K562 (cell line): ENCODE measurements at regions not wholly inside any gene's neighbourhood (a gene's known extent, or its start where the extent isn't known, plus 50 kb on each side); places are given as distances from the start of the nearest gene placed in this dataset.

ENCODE experiments used
- ATAC-seq: fragments of 200-7000 bp; cut with Tn5 transposase; 3 replicates; pipeline ENCODE4 v1.9.1; 2020; ENCODE audit warnings: moderate library complexity
- BruUV-seq: library from RNA; stranded (reverse); fragments of 400-500 nt; replicated peaks from 2 replicates; lab custom pipeline; 2021; lab: Mats Ljungman, UMichigan
- CTCF ChIA-PET: fragments of 300-600 bp; formaldehyde crosslinking; extraction: SDS; loops from one replicate; lab custom pipeline; 2021; ENCODE audit warnings: low intra/inter-chr PET ratio; lab: Yijun Ruan, JAX
- POLR2A ChIA-PET: fragments of 300-600, 350-650 bp; sonication (Branson Sonifier 250); formaldehyde crosslinking; extraction: SDS; loops from one replicate; lab custom pipeline; 2021; ENCODE audit warnings: antibody characterized with exemption, inconsistent platforms; lab: Yijun Ruan, JAX
- DNase-seq, 4 experiments: peaks; one replicate each; pipeline versions ENCODE4 v3.0.0 to v3.0.0-alpha.2; 2011 to 2018; ENCODE audit warnings: low spot score in 3 of 4, mixed read lengths in 3 of 4; ENCODE audit errors: extremely low read depth in 1 of 4
- FAIRE-seq: peaks from 2 replicates; lab custom pipeline; 2011; peaks lifted over from hg19 to GRCh38; lab: Jason Lieb, UNC
- H2AFZ ChIP-seq: 2 replicates; pipeline ENCODE4 v1.6.0; 2011; ENCODE audit warnings: low read depth, low read length, control low read depth, inconsistent platforms
- H3K27ac ChIP-seq: fragments of 200-600 bp; 3 replicates; pipeline ENCODE4 v1.8.0; 2011; ENCODE audit warnings: low read depth, mild to moderate bottlenecking, control low read depth, inconsistent platforms, low read length, moderate library complexity, mixed read lengths; ENCODE audit errors: extremely low read depth
- H3K27me3 ChIP-seq, 2 experiments: fragments of 300-600 bp in 1 of 2; 2 replicates in 1 of 2; 3 replicates in 1 of 2; pipeline versions ENCODE4 v1.6.0 to v1.8.0; 2011; ENCODE audit warnings: inconsistent platforms in 2 of 2, low read length in 2 of 2, mild to moderate bottlenecking in 1 of 2, mixed read lengths in 1 of 2, moderate library complexity in 1 of 2; ENCODE audit not compliant: control insufficient read depth in 2 of 2, insufficient read depth in 2 of 2
- H3K36me3 ChIP-seq: fragments of 300-600 bp; 3 replicates; pipeline ENCODE4 v1.8.0; 2011; ENCODE audit warnings: mild to moderate bottlenecking, low read length, inconsistent platforms; ENCODE audit not compliant: control insufficient read depth, insufficient read depth
- H3K4me1 ChIP-seq, 2 experiments: fragments of 200-600 bp in 1 of 2; replicated peaks in 1 of 2; 2 replicates in 1 of 2; 3 replicates in 1 of 2; pipeline versions ENCODE4 v1.5.1 to v1.8.0; 2011; ENCODE audit warnings: inconsistent platforms in 2 of 2, low read length in 2 of 2, mild to moderate bottlenecking in 1 of 2, mixed read lengths in 1 of 2, moderate library complexity in 1 of 2; ENCODE audit not compliant: control insufficient read depth in 2 of 2, insufficient read depth in 2 of 2
- H3K4me2 ChIP-seq: 2 replicates; pipeline ENCODE4 v1.6.1; 2011; ENCODE audit warnings: low read length, control low read depth, inconsistent platforms, mixed read lengths; ENCODE audit not compliant: insufficient read depth
- H3K4me3 ChIP-seq: fragments of 200-600 bp; sonication (generic), shearing (Covaris generic); 2 replicates; pipeline ENCODE4 v1.5.1; 2016; ENCODE audit warnings: control low read depth, inconsistent platforms
- H3K79me2 ChIP-seq: fragments of 200-600 bp; 3 replicates; pipeline ENCODE4 v1.8.0; 2011; ENCODE audit warnings: low read length, inconsistent platforms; ENCODE audit not compliant: control insufficient read depth, insufficient read depth
- H3K9ac ChIP-seq, 2 experiments: 2 replicates each; pipeline versions ENCODE4 v1.6.0 to v1.6.1; 2011; ENCODE audit warnings: low read depth in 2 of 2, low read length in 2 of 2, control low read depth in 1 of 2, inconsistent platforms in 1 of 2, mild to moderate bottlenecking in 1 of 2, mixed read lengths in 1 of 2; ENCODE audit not compliant: insufficient read depth in 1 of 2
- H3K9me1 ChIP-seq: one replicate; pipeline ENCODE4 v1.6.0; 2011; ENCODE audit warnings: inconsistent platforms, mild to moderate bottlenecking, low read length, moderate library complexity; ENCODE audit not compliant: control insufficient read depth, insufficient read depth
- H3K9me3 ChIP-seq: replicated peaks from 2 replicates; pipeline ENCODE4 v1.5.1; 2011; ENCODE audit warnings: low read depth, low read length, inconsistent platforms; ENCODE audit not compliant: control insufficient read depth, insufficient read depth
- H4K20me1 ChIP-seq: replicated peaks from 2 replicates; pipeline ENCODE4 v1.6.1; 2011; ENCODE audit warnings: low read length, inconsistent platforms, mixed read lengths; ENCODE audit not compliant: control insufficient read depth, insufficient read depth
- MED1 ChIP-seq: sonication (generic); formaldehyde crosslinking; IDR thresholded peaks from 2 replicates; pipeline ENCODE4 v1.8.1; 2023; ENCODE audit warnings: missing genetic modification reagents, borderline replicate concordance
- NR1H2 ChIP-seq: sonication (generic); formaldehyde crosslinking; IDR thresholded peaks from 2 replicates; pipeline ENCODE4 v1.4.0; 2020; ENCODE audit warnings: mild to moderate bottlenecking, missing genetic modification reagents
- SIN3B ChIP-seq: fragments of 450-650 bp; IDR thresholded peaks from 2 replicates; pipeline ENCODE4 v1.6.1; 2017; ENCODE audit warnings: low read depth, mild to moderate bottlenecking, moderate library complexity
- VEZF1 ChIP-seq: fragments of 200-800 bp; sonication (Bioruptor generic); IDR thresholded peaks from 2 replicates; pipeline ENCODE4 v1.6.1; 2017; ENCODE audit warnings: missing genetic modification characterization, missing compliant biosample characterization
- ZMIZ1 ChIP-seq, 2 experiments: fragments of 150-350 bp in 1 of 2; IDR thresholded peaks; 2 replicates each; pipeline ENCODE4 v1.6.1; 2012 to 2016; ENCODE audit warnings: low read depth in 2 of 2, low read length in 2 of 2, mild to moderate bottlenecking in 1 of 2, moderate library complexity in 1 of 2
- WGBS: fragments of 100-300 bp; shearing (Covaris generic); methylation state at CpG from one replicate; pipeline ENCODE4 v1.1.6; 2016; ENCODE audit warnings: low coverage, mixed read lengths; ENCODE audit not compliant: insufficient coverage; ENCODE audit errors: missing lambda C conversion rate; 5-methylcytosine and 5-hydroxymethylcytosine counted together
- in situ Hi-C: fragments of 300-500 bp; cut with MboI; formaldehyde crosslinking; loops from 4 replicates; pipeline ENCODE4 v1.15.0; 2018; ENCODE audit warnings: inconsistent platforms, mixed read lengths
- intact Hi-C: fragments of 100-400 bp; cut with micrococcal nuclease; formaldehyde crosslinking; loops from 2 replicates; pipeline ENCODE4 v1.14.2; 2022
- TF ChIP-seq, protein P1 (sequence below): fragments of 450-650 bp; IDR thresholded peaks from 2 replicates; pipeline ENCODE4 v1.6.1; 2016

DNA sequence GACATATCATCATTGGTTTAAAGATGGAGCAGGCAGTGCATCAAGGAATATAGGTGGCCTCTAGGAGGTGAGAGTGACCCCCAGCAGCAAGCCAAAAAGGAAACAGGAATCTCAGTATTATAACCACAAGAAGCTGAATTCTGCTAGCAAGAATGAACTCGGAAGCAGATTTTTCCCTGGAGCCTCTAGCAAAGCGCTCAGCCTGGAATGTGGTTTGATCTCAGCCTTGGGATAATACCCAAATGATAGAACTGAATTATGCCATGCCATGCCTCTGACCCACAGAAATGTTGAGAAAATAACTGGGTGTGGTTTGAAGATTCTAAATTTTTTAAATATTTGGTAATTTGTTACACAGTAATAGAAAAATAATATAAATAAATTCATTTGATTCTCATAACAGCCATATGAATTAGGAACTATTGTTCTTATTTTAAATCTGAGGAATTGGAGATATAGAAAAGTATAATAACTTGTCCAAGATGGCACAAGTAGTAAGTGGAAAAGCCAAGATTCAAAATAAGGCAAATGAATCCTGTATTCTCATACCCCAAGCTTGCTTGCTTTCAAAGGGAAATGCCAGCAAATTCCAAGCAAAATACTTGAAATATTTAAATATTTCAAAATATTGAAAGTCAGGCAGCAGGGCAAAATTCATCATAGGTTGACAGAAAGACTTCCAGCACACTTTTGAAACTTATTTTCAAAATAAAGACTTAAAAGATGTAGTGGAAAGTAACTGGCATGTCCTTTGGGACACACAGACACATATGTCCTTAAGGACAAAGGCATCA is 567.4 kb downstream of the KCNA4 start:
- no peak for DNase-seq
- Histone ChIP-seq H3K9ac (no peak overlapping the region), H3K79me2 (no peaks in the 10 kb centered on the region), H3K4me2 (no peak overlapping the region), H3K36me3 (no peaks in the 10 kb centered on the region), H3K4me1 (no peaks in the 10 kb centered on the region), H4K20me1 (no peaks in the 10 kb centered on the region), H3K27ac (no peak overlapping the region), H3K27me3 (no peaks in the 10 kb centered on the region), H3K9me3 (no peaks in the 10 kb centered on the region), H3K4me3 (no peak overlapping the region), H3K9me1 (no peaks in the 10 kb centered on the region), H2AFZ (no peak overlapping the region)
- no peak for FAIRE-seq
- no peak for TF ChIP-seq MED1 (CRISPR knock-in tag)
- no peak for TF ChIP-seq SIN3B
- TF ChIP-seq VEZF1 (CRISPR knock-in tag): no peak
- TF ChIP-seq ZMIZ1 (IDR thresholded peaks at IDR 0.05; ENCODE audit: low read depth in 2 of 2, low read length in 2 of 2): no peak
- TF ChIP-seq, protein P1, sequence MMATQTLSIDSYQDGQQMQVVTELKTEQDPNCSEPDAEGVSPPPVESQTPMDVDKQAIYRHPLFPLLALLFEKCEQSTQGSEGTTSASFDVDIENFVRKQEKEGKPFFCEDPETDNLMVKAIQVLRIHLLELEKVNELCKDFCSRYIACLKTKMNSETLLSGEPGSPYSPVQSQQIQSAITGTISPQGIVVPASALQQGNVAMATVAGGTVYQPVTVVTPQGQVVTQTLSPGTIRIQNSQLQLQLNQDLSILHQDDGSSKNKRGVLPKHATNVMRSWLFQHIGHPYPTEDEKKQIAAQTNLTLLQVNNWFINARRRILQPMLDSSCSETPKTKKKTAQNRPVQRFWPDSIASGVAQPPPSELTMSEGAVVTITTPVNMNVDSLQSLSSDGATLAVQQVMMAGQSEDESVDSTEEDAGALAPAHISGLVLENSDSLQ: no peak
- TF ChIP-seq NR1H2: no peak
- ChIA-PET POLR2A (no interaction called here), CTCF (no interaction called here)
- in situ Hi-C loops: no loop called here
- 6% methylated on average over 2 of the region's 2 CpGs for WGBS
- no TSS peak for BruUV-seq
- ATAC-seq: no peak
- intact Hi-C loops: no loop called here
